ENCODE measurements at regions not wholly inside any gene's neighbourhood (a gene's known extent, or its start where the extent isn't known, plus 50 kb on each side); places are given as distances from the start of the nearest gene placed in this dataset.
"Not testable (repeated sequence)": the region's sequence is repeated elsewhere in the genome, so short reads cannot be mapped to it uniquely, and the experiment has no call there.

DNA sequence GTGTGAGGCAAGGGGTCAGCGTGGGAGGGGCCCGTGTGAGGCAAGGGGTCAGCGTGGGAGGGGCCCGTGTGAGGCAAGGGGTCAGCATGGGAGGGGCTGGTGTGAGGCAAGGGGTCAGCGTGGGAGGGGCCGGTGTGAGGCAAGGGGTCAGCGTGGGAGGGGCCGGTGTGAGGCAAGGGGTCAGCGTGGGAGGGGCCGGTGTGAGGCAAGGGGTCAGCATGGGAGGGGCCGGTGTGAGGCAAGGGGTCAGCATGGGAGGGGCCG, 119.2 kb downstream of the SEPTIN14 start:
- H3K27me3 ChIP-seq (ENCODE audit: control insufficient read depth in 3 of 3, insufficient read depth in 3 of 3, low read length in 2 of 3); ATAC-seq (ENCODE audit: insufficient read depth, low FRiP score); H3K36me3 ChIP-seq (ENCODE audit: control insufficient read depth in 4 of 4, insufficient read depth in 4 of 4, low read length in 4 of 4); H3K9me3 ChIP-seq (ENCODE audit: control insufficient read depth in 4 of 4, insufficient read depth in 3 of 4, low read length in 3 of 4); H3K4me1 ChIP-seq (ENCODE audit: control insufficient read depth in 5 of 5, insufficient read depth in 5 of 5, low read length in 5 of 5); H3K4me3 ChIP-seq; DNase-seq; H3K9ac ChIP-seq (ENCODE audit: insufficient read depth in 1 of 2, low read length in 2 of 2); H3K27ac ChIP-seq (ENCODE audit: low read depth in 1 of 2, low read length in 1 of 2): not testable (repeated sequence)
- 92 to 95% methylated on average over 11 to 12 of the region's 12 CpGs for WGBS, 2 donors

DNA sequence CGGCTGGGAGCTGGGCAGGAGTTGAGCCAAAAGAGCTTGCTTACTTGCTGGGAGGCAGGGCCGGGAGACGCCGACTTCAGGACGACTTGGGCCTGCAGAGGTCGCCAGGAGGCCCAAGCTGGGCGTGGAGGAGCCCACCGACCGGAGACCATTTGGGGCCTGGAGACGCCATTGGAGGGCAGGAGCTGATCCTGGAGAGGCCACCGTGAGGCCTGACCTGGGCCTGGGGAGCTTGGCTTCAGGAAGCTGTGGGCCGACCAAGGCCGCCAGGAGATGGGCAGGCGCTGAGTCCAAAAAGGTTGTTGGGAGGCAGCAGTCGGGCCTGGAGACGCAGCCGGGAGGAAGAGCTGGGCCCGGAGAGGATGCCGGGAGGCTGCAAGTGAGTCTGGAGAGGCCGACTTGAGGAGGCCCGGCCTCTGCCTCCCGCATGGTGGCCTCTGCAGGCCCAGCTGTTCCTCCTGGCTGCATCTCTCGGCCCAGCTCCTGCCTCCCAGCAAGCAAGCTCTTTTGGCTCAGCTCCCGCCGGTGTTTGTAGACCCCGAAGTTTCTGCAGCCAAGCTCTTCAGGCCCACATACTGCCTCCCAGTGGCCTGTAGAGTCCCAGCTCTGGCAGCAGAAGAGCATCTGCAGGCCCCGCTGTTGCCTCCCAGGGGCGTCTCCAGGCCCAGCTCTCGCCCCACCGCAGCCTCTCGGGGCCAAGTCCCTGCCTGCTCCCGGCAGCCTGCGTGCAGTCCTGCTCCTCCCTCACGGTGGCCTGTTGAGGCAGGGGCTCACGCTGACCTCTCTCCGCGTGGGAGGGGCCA, 119.7 kb downstream of the SEPTIN14 start:
- WGBS, 2 donors: 95 to 98% methylated on average over 33 to 37 of the region's 37 CpGs
- H3K4me1 ChIP-seq (ENCODE audit: control insufficient read depth in 5 of 5, insufficient read depth in 5 of 5, low read length in 5 of 5); H3K27me3 ChIP-seq (ENCODE audit: control insufficient read depth in 3 of 3, insufficient read depth in 3 of 3, low read length in 2 of 3); H3K36me3 ChIP-seq (ENCODE audit: control insufficient read depth in 4 of 4, insufficient read depth in 4 of 4, low read length in 4 of 4); H3K4me3 ChIP-seq; H3K9ac ChIP-seq (ENCODE audit: insufficient read depth in 1 of 2, low read length in 2 of 2); ATAC-seq (ENCODE audit: insufficient read depth, low FRiP score); H3K27ac ChIP-seq (ENCODE audit: low read depth in 1 of 2, low read length in 1 of 2); H3K9me3 ChIP-seq (ENCODE audit: control insufficient read depth in 4 of 4, insufficient read depth in 3 of 4, low read length in 3 of 4); DNase-seq: not testable (repeated sequence)

GRCh38 chr7:55741721-55742631, 120.6 kb downstream of the SEPTIN14 start:
- not testable (repeated sequence) for H3K4me3 ChIP-seq; ATAC-seq (ENCODE audit: insufficient read depth, low FRiP score); H3K9ac ChIP-seq (ENCODE audit: insufficient read depth in 1 of 2, low read length in 2 of 2); H3K27me3 ChIP-seq (ENCODE audit: control insufficient read depth in 3 of 3, insufficient read depth in 3 of 3, low read length in 2 of 3); H3K9me3 ChIP-seq (ENCODE audit: control insufficient read depth in 4 of 4, insufficient read depth in 3 of 4, low read length in 3 of 4); H3K36me3 ChIP-seq (ENCODE audit: control insufficient read depth in 4 of 4, insufficient read depth in 4 of 4, low read length in 4 of 4); H3K4me1 ChIP-seq (ENCODE audit: control insufficient read depth in 5 of 5, insufficient read depth in 5 of 5, low read length in 5 of 5); H3K27ac ChIP-seq (ENCODE audit: low read depth in 1 of 2, low read length in 1 of 2); DNase-seq
- 91 to 94% methylated on average over 43 to 47 of the region's 47 CpGs for WGBS, 2 donors

GRCh38 chr7:55740633-55741250, 121.8 kb downstream of the SEPTIN14 start:
- not testable (repeated sequence) for H3K4me1 ChIP-seq (ENCODE audit: control insufficient read depth in 5 of 5, insufficient read depth in 5 of 5, low read length in 5 of 5); H3K27me3 ChIP-seq (ENCODE audit: control insufficient read depth in 3 of 3, insufficient read depth in 3 of 3, low read length in 2 of 3); DNase-seq; ATAC-seq (ENCODE audit: insufficient read depth, low FRiP score); H3K27ac ChIP-seq (ENCODE audit: low read depth in 1 of 2, low read length in 1 of 2); H3K36me3 ChIP-seq (ENCODE audit: control insufficient read depth in 4 of 4, insufficient read depth in 4 of 4, low read length in 4 of 4); H3K4me3 ChIP-seq; H3K9ac ChIP-seq (ENCODE audit: insufficient read depth in 1 of 2, low read length in 2 of 2); H3K9me3 ChIP-seq (ENCODE audit: control insufficient read depth in 4 of 4, insufficient read depth in 3 of 4, low read length in 3 of 4)
- 91 to 95% methylated on average over 27 of the region's 27 CpGs for WGBS, 2 donors

GRCh38 chr7:55740053-55740452, 122.5 kb downstream of the SEPTIN14 start:
- not testable (repeated sequence) for H3K27ac ChIP-seq (ENCODE audit: low read depth in 1 of 2, low read length in 1 of 2); H3K4me1 ChIP-seq (ENCODE audit: control insufficient read depth in 5 of 5, insufficient read depth in 5 of 5, low read length in 5 of 5); H3K9me3 ChIP-seq (ENCODE audit: control insufficient read depth in 4 of 4, insufficient read depth in 3 of 4, low read length in 3 of 4); H3K4me3 ChIP-seq; H3K36me3 ChIP-seq (ENCODE audit: control insufficient read depth in 4 of 4, insufficient read depth in 4 of 4, low read length in 4 of 4); DNase-seq; H3K27me3 ChIP-seq (ENCODE audit: control insufficient read depth in 3 of 3, insufficient read depth in 3 of 3, low read length in 2 of 3); ATAC-seq (ENCODE audit: insufficient read depth, low FRiP score); H3K9ac ChIP-seq (ENCODE audit: insufficient read depth in 1 of 2, low read length in 2 of 2)
- WGBS, 2 donors: 84% methylated on average over 5 of the region's 8 CpGs

- H3K36me3 ChIP-seq (ENCODE audit: control insufficient read depth in 4 of 4, insufficient read depth in 4 of 4, low read length in 4 of 4): not testable (repeated sequence)
These were observed 125.8 kb downstream of the SEPTIN14 start for GRCh38 chr7:55736641-55737221.

More at GRCh38 chr7:55736641-55737221, 125.8 kb downstream of the SEPTIN14 start:
- DNase-seq; H3K4me1 ChIP-seq (ENCODE audit: control insufficient read depth in 5 of 5, insufficient read depth in 5 of 5, low read length in 5 of 5); H3K27ac ChIP-seq (ENCODE audit: low read depth in 1 of 2, low read length in 1 of 2); H3K9ac ChIP-seq (ENCODE audit: insufficient read depth in 1 of 2, low read length in 2 of 2); H3K9me3 ChIP-seq (ENCODE audit: control insufficient read depth in 4 of 4, insufficient read depth in 3 of 4, low read length in 3 of 4); H3K27me3 ChIP-seq (ENCODE audit: control insufficient read depth in 3 of 3, insufficient read depth in 3 of 3, low read length in 2 of 3); ATAC-seq (ENCODE audit: insufficient read depth, low FRiP score); H3K4me3 ChIP-seq: not testable (repeated sequence)
- WGBS, 2 donors: 76 to 90% methylated on average over 9 to 11 of the region's 11 CpGs
